ENCODE measurements at regions not wholly inside any gene's neighbourhood (a gene's known extent, or its start where the extent isn't known, plus 50 kb on each side); places are given as distances from the start of the nearest gene placed in this dataset.
A peak's percentile ranks its signal among the peaks of the same experiment; 100 is the strongest.

DNA sequence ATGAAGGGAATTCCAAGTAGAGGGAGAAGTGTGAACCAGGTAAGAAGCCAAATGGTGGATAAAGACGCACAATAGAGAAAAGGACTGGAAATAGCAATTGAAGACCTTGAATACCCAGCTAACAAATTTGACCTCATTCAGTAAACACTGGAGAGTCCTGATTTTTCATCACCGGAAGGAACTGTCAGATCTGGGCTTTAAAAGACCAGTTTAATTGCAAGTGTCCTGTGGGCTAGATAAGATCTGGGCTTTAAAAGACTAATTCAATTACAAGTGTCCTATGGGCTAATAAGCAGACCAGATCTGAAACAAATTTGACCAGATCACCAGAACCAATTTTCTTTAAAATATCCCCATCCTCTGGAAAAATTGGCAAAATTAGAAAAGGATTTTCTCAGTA, 380.0 kb downstream of the ACTL7B start:
- H2AFZ ChIP-seq (ENCODE audit: low read depth, low read length) = no peak overlapping the region
- dilution Hi-C loops (cut with MboI; ENCODE audit: extremely low pct_ligation_motif_present, low sequenced_read_pairs) = no loop called here

GRCh38 chr9:108474356-108474755, 381.4 kb downstream of the ACTL7B start:
- TF ChIP-seq FOS (IDR thresholded peaks at IDR 0.05; ENCODE audit: borderline replicate concordance, insufficient read depth, low read length) (no peak), EZH2 (IDR thresholded peaks at IDR 0.05; ENCODE audit: borderline replicate concordance, low read depth, low read length, severe bottlenecking) (no peak), JUN (IDR thresholded peaks at IDR 0.05; ENCODE audit: borderline replicate concordance, insufficient read depth, insufficient read length, low read depth) (no peak), GATA2 (IDR thresholded peaks at IDR 0.05; ENCODE audit: insufficient read depth, insufficient read length, low read depth, low read length) (no peak), POLR2A (IDR thresholded peaks at IDR 0.05; ENCODE audit: low read depth, low read length) (no peak), POLR2AphosphoS5 (IDR thresholded peaks at IDR 0.05; ENCODE audit: insufficient read depth, low read depth, low read length) (no peak), MAX (IDR thresholded peaks at IDR 0.05; ENCODE audit: insufficient read depth, insufficient read length) (no peak)
- dilution Hi-C loops (cut with MboI; ENCODE audit: extremely low pct_ligation_motif_present, low sequenced_read_pairs) = no loop called here
- DNase-seq (ENCODE audit: low read depth, low spot score) = no peak
- Histone ChIP-seq H3K27me3 (ENCODE audit: control insufficient read depth in 2 of 2, insufficient read depth in 2 of 2, low read length in 2 of 2) (no peaks in the 10 kb centered on the region), H3K4me2 (ENCODE audit: insufficient read depth, low read length) (no peak overlapping the region), H3K36me3 (ENCODE audit: control insufficient read depth in 2 of 2, extremely low read depth in 1 of 2, insufficient read depth in 2 of 2, low read length in 2 of 2) (no peaks in the 10 kb centered on the region), H3K9me3 (replicated peaks; ENCODE audit: control insufficient read depth, insufficient read depth, low read length) (no peaks in the 10 kb centered on the region), H3K9ac (replicated peaks; ENCODE audit: extremely low read depth, insufficient read depth, low read length) (no peak overlapping the region), H3K9me1 (replicated peaks; ENCODE audit: control insufficient read depth, extremely low read depth, insufficient read depth, low read length) (no peaks in the 10 kb centered on the region), H3K79me2 (ENCODE audit: control insufficient read depth, insufficient read depth, low read length) (no peaks in the 10 kb centered on the region), H2AFZ (ENCODE audit: low read depth, low read length) (no peak overlapping the region), H3K27ac (ENCODE audit: insufficient read depth, low read depth, low read length) (no peak overlapping the region), H3K4me3 (replicated peaks in 1 of 3; ENCODE audit: insufficient read depth in 1 of 3, low read depth in 1 of 3, low read length in 3 of 3) (no peak overlapping the region), H3K4me1 (ENCODE audit: control insufficient read depth, extremely low read depth, insufficient read depth, low read length) (peaks cover 36% of the 10 kb centered on the region), H4K20me1 (replicated peaks; ENCODE audit: control insufficient read depth, extremely low read depth, insufficient read depth, low read length) (no peaks in the 10 kb centered on the region)
- ChIA-PET CTCF (interaction anchor here (1.2 kb wide), 1 partner anchor 1009 kb away, joined by 5 read pairs; no protein-coding TSS in a partner anchor), POLR2A (no interaction called here)
- FAIRE-seq = no peak
- intact Hi-C loops (cut with micrococcal nuclease) = no loop called here
- no TSS peak for BruUV-seq (replicated peaks)

More for the DNA sequence above, 380.0 kb downstream of the ACTL7B start:
- no peaks in the 10 kb centered on the region for H3K9me1 ChIP-seq (replicated peaks; ENCODE audit: control insufficient read depth, extremely low read depth, insufficient read depth, low read length)
- H3K27ac ChIP-seq (ENCODE audit: insufficient read depth, low read depth, low read length) = no peak overlapping the region
- no peak for TF ChIP-seq POLR2AphosphoS5 (IDR thresholded peaks at IDR 0.05; ENCODE audit: insufficient read depth, low read depth, low read length)
- peak; percentile 72 for TF ChIP-seq GATA2 (IDR thresholded peaks at IDR 0.05; ENCODE audit: insufficient read depth, insufficient read length, low read depth, low read length)
- H4K20me1 ChIP-seq (replicated peaks; ENCODE audit: control insufficient read depth, extremely low read depth, insufficient read depth, low read length) = no peaks in the 10 kb centered on the region
- ChIA-PET CTCF (interaction anchor here (1.2 kb wide), 1 partner anchor 10 kb away, joined by 3 read pairs; no protein-coding TSS in a partner anchor), POLR2A (no interaction called here)
- intact Hi-C loops (cut with micrococcal nuclease) = loop anchor here (5.0 kb wide), 1 partner anchor 989 kb away; the partner anchor contains the start of gene KLF4
- no peak overlapping the region for H3K4me2 ChIP-seq (ENCODE audit: insufficient read depth, low read length)
- FAIRE-seq (no peak), DNase-seq (ENCODE audit: low read depth, low spot score) (no peak)
- no TSS peak for BruUV-seq (replicated peaks)
- peaks cover 31% of the 10 kb centered on the region for H3K4me1 ChIP-seq (ENCODE audit: control insufficient read depth, extremely low read depth, insufficient read depth, low read length)
- no peaks in the 10 kb centered on the region for H3K36me3 ChIP-seq (ENCODE audit: control insufficient read depth in 2 of 2, extremely low read depth in 1 of 2, insufficient read depth in 2 of 2, low read length in 2 of 2)
- H3K79me2 ChIP-seq (ENCODE audit: control insufficient read depth, insufficient read depth, low read length) = no peaks in the 10 kb centered on the region
- H3K27me3 ChIP-seq (ENCODE audit: control insufficient read depth in 2 of 2, insufficient read depth in 2 of 2, low read length in 2 of 2) = no peaks in the 10 kb centered on the region
- H3K9me3 ChIP-seq (replicated peaks; ENCODE audit: control insufficient read depth, insufficient read depth, low read length) = no peaks in the 10 kb centered on the region
- no peak overlapping the region for H3K4me3 ChIP-seq (replicated peaks in 1 of 3; ENCODE audit: insufficient read depth in 1 of 3, low read depth in 1 of 3, low read length in 3 of 3)
- H3K9ac ChIP-seq (replicated peaks; ENCODE audit: extremely low read depth, insufficient read depth, low read length) = no peak overlapping the region

Data from endothelial cell of umbilical vein (primary cell).